ENCODE measurements at regions not wholly inside any gene's neighbourhood (a gene's known extent, or its start where the extent isn't known, plus 50 kb on each side); places are given as distances from the start of the nearest gene placed in this dataset.

DNA sequence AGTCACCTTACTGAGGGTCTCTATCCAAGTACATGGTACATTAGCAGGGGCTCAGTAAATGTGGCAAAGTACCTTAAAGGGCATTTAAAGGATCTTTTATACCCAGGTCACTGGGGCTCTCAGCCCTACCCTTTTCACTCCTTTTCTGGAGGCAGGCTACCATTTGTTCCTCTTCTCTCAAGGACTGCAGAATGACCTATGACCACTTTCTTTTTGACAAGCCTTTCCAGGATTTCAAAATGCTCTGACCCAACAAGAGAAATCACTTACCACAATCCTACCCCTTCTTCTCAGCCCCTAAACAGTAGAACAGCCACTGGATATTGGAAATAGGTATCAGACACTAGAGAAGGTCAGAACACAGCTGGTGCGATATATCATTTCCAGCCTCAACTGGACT lies 221.8 kb upstream of the TPRG1 start:
- Histone ChIP-seq H2AFZ (no peak overlapping the region), H3K36me3 (ENCODE audit: low read depth) (no peaks in the 10 kb centered on the region), H3K79me2 (ENCODE audit: low read depth) (no peaks in the 10 kb centered on the region), H3K27me3 (ENCODE audit: insufficient read depth, low read depth) (no peaks in the 10 kb centered on the region), H3K4me3 (no peak overlapping the region), H3K9me2 (ENCODE audit: insufficient read depth) (no peaks in the 10 kb centered on the region), H3K4me2 (peak overlapping the region; percentile 41), H3F3A (ENCODE audit: insufficient read depth, low read depth) (peaks cover 23% of the 10 kb centered on the region; the same call in 1 of the 2 replicates), H3K4me1 (replicated peaks; ENCODE audit: insufficient read depth) (peaks cover 39% of the 10 kb centered on the region), H4K20me1 (ENCODE audit: insufficient read depth) (no peaks in the 10 kb centered on the region), H3K9me3 (ENCODE audit: insufficient read depth, low read depth) (peaks cover 6% of the 10 kb centered on the region), H3K27ac (peak overlapping the region; percentile 64)
- intact Hi-C loops (cut with micrococcal nuclease; ENCODE audit: unreplicated experiment) = loop anchor here (2.0 to 10.0 kb wide), 9 partner anchors 118 to 1035 kb away; no protein-coding TSS in a partner anchor
- ChIA-PET POLR2A (ENCODE audit: unreplicated experiment) (interaction anchor here (0.6 to 0.7 kb wide), 2 partner anchors 888 to 1205 kb away, joined by 3 to 4 read pairs; partner anchors contain the start of gene BCL6), CTCF (no interaction called here)
- TF ChIP-seq, protein P1, sequence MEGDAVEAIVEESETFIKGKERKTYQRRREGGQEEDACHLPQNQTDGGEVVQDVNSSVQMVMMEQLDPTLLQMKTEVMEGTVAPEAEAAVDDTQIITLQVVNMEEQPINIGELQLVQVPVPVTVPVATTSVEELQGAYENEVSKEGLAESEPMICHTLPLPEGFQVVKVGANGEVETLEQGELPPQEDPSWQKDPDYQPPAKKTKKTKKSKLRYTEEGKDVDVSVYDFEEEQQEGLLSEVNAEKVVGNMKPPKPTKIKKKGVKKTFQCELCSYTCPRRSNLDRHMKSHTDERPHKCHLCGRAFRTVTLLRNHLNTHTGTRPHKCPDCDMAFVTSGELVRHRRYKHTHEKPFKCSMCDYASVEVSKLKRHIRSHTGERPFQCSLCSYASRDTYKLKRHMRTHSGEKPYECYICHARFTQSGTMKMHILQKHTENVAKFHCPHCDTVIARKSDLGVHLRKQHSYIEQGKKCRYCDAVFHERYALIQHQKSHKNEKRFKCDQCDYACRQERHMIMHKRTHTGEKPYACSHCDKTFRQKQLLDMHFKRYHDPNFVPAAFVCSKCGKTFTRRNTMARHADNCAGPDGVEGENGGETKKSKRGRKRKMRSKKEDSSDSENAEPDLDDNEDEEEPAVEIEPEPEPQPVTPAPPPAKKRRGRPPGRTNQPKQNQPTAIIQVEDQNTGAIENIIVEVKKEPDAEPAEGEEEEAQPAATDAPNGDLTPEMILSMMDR (conservative IDR thresholded peaks at IDR 0.05) = no peak
- TF ChIP-seq EZH2 (IDR thresholded peaks at IDR 0.05; ENCODE audit: low read depth) = no peak
- BruUV-seq (replicated peaks) = no TSS peak
- no peak for DNase-seq

DNA sequence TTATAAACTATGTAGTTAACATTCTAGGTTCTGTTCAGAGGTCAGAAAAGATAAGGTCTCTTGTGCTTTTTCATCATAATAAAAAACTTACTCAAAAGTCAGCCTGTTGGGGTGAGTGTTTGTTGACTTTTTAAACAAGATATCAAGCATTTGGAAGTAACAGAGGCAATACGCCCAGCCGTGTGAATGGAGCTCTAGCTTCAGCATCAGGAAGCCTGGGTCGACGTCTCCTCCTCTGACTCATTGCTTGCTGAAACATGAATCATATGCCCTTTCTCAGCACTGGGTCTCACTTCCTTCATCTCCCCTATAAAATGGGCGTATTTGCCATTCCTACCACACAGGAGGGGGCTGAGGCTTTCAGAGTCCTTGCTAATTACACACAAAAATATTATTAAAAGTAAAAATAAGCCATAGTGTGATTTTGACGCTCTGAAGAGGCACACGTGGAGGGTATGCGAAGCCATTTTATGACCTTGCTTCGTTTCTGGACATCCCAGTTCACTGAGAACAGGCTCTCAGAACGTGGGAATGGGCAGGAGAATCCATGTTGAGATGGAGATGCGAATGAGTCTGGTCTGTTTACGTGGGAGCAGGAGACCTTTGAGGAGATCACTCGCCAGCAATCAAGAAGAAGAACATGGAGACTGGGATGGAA lies 220.8 kb upstream of the TPRG1 start:
- Histone ChIP-seq H3F3A (ENCODE audit: insufficient read depth, low read depth) (peaks cover 23% of the 10 kb centered on the region; the same call in 1 of the 2 replicates), H3K9me3 (ENCODE audit: insufficient read depth, low read depth) (peaks cover 6% of the 10 kb centered on the region), H3K27ac (peak overlapping the region; percentile 64), H3K4me1 (replicated peaks; ENCODE audit: insufficient read depth) (peaks cover 39% of the 10 kb centered on the region), H3K4me3 (no peak overlapping the region), H3K36me3 (ENCODE audit: low read depth) (no peaks in the 10 kb centered on the region), H2AFZ (0 out of 2 replicates have a peak overlapping the region, but pooled peaks have one; percentile 46), H3K9me2 (ENCODE audit: insufficient read depth) (0 out of 2 replicates have a peak, but pooled peaks cover 4% of the 10 kb centered on the region), H3K4me2 (peak overlapping the region; percentile 41), H4K20me1 (ENCODE audit: insufficient read depth) (no peaks in the 10 kb centered on the region), H3K27me3 (ENCODE audit: insufficient read depth, low read depth) (no peaks in the 10 kb centered on the region), H3K79me2 (ENCODE audit: low read depth) (no peaks in the 10 kb centered on the region)
- peak; percentile 79 to 99 for DNase-seq
- ChIA-PET POLR2A (ENCODE audit: unreplicated experiment) (interaction anchor here (0.6 to 1.0 kb wide), 4 partner anchors 69 to 1206 kb away, joined by 3 to 11 read pairs (median 4); partner anchors contain the start of gene BCL6), CTCF (interaction anchor here (0.7 to 8.0 kb wide), 3 partner anchors 216 to 1212 kb away, joined by 3 to 129 read pairs (median 4); partner anchors contain the start of gene BCL6)
- intact Hi-C loops (cut with micrococcal nuclease; ENCODE audit: unreplicated experiment) = loop anchor here (2.0 to 10.0 kb wide), 7 partner anchors 272 to 1036 kb away; no protein-coding TSS in a partner anchor
- TF ChIP-seq, protein P1 (conservative IDR thresholded peaks at IDR 0.05) = no peak
- no peak for TF ChIP-seq EZH2 (IDR thresholded peaks at IDR 0.05; ENCODE audit: low read depth)
- TSS peak; percentile 32 for BruUV-seq (replicated peaks)

DNA sequence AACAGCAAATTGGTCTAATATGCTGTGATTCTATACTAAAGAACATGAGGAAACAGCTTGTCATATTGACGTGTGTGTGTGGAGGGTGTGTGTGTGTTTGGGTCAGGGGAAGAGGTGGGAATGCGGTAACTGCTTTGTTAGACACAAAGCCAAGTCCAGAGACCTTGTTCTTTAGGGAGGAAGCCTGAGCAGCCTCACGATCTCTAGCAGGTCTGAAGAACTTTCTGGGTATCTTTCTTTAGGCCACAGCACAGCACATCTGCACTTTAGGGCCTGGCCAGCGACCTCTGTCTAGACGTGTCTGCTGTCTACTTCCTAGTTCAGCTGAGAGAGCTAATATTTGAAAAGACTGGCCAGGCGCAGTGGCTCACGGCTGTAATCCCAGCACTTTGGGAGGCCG lies 220.0 kb upstream of the TPRG1 start:
- H3F3A ChIP-seq (ENCODE audit: insufficient read depth, low read depth) = peaks cover 23% of the 10 kb centered on the region; the same call in 1 of the 2 replicates
- peaks cover 6% of the 10 kb centered on the region for H3K9me3 ChIP-seq (ENCODE audit: insufficient read depth, low read depth)
- no peaks in the 10 kb centered on the region for H3K36me3 ChIP-seq (ENCODE audit: low read depth)
- DNase-seq = no peak
- peaks cover 39% of the 10 kb centered on the region for H3K4me1 ChIP-seq (replicated peaks; ENCODE audit: insufficient read depth)
- BruUV-seq (replicated peaks) = no TSS peak
- intact Hi-C loops (cut with micrococcal nuclease; ENCODE audit: unreplicated experiment) = loop anchor here (2.0 to 10.0 kb wide), 7 partner anchors 273 to 1037 kb away; no protein-coding TSS in a partner anchor
- H3K9me2 ChIP-seq (ENCODE audit: insufficient read depth) = 0 out of 2 replicates have a peak, but pooled peaks cover 4% of the 10 kb centered on the region
- no peak overlapping the region for H3K4me3 ChIP-seq
- H3K27ac ChIP-seq = 0 out of 2 replicates have a peak overlapping the region, but pooled peaks have one; percentile 64
- ChIA-PET CTCF (interaction anchor here (0.6 to 8.0 kb wide), 4 partner anchors 217 to 1885 kb away, joined by 3 to 129 read pairs (median 8); partner anchors contain the start of gene BCL6), POLR2A (ENCODE audit: unreplicated experiment) (interaction anchor here (0.6 kb wide), 1 partner anchor 1211 kb away, joined by 8 read pairs; no protein-coding TSS in a partner anchor)
- H3K27me3 ChIP-seq (ENCODE audit: insufficient read depth, low read depth) = no peaks in the 10 kb centered on the region
- H3K4me2 ChIP-seq = no peak overlapping the region
- H2AFZ ChIP-seq = no peak overlapping the region
- no peak for TF ChIP-seq EZH2 (IDR thresholded peaks at IDR 0.05; ENCODE audit: low read depth)
- TF ChIP-seq, protein P1 (conservative IDR thresholded peaks at IDR 0.05) = no peak
- H3K79me2 ChIP-seq (ENCODE audit: low read depth) = no peaks in the 10 kb centered on the region
- H4K20me1 ChIP-seq (ENCODE audit: insufficient read depth) = no peaks in the 10 kb centered on the region
